Large intestine (tissue), 3 donors: ENCODE measurements at regions not wholly inside any gene's neighbourhood (a gene's known extent, or its start where the extent isn't known, plus 50 kb on each side); places are given as distances from the start of the nearest gene placed in this dataset.

Experiments used
- DNase-seq, 2 donors: peaks; one replicate each; pipeline versions ENCODE4 v3.0.0 to v3.0.0-alpha.2; 2013
- H3K27ac ChIP-seq: one replicate; pipeline ENCODE4 v1.5.1; 2013; ENCODE audit warnings: low read length
- H3K27me3 ChIP-seq: 2 replicates; pipeline ENCODE4 v1.6.1; 2013; ENCODE audit warnings: low read length; ENCODE audit not compliant: control insufficient read depth, insufficient read depth
- H3K36me3 ChIP-seq: 2 replicates; pipeline ENCODE4 v1.6.1; 2013; ENCODE audit warnings: low read length; ENCODE audit not compliant: control insufficient read depth, insufficient read depth
- H3K4me1 ChIP-seq: one replicate; pipeline ENCODE4 v1.6.1; 2013; ENCODE audit warnings: low read length; ENCODE audit not compliant: control insufficient read depth, insufficient read depth
- H3K4me3 ChIP-seq: one replicate; pipeline ENCODE4 v1.5.1; 2013; ENCODE audit warnings: low read length
- H3K9me3 ChIP-seq: one replicate; pipeline ENCODE4 v1.6.1; 2013; ENCODE audit warnings: mild to moderate bottlenecking, low read depth, low read length, moderate library complexity; ENCODE audit not compliant: control insufficient read depth
- WGBS: methylation state at CpG from one replicate; pipeline ENCODE4 v1.1.5; 2013; ENCODE audit warnings: low lambda C conversion rate; ENCODE audit not compliant: insufficient coverage; 5-methylcytosine and 5-hydroxymethylcytosine counted together

DNA sequence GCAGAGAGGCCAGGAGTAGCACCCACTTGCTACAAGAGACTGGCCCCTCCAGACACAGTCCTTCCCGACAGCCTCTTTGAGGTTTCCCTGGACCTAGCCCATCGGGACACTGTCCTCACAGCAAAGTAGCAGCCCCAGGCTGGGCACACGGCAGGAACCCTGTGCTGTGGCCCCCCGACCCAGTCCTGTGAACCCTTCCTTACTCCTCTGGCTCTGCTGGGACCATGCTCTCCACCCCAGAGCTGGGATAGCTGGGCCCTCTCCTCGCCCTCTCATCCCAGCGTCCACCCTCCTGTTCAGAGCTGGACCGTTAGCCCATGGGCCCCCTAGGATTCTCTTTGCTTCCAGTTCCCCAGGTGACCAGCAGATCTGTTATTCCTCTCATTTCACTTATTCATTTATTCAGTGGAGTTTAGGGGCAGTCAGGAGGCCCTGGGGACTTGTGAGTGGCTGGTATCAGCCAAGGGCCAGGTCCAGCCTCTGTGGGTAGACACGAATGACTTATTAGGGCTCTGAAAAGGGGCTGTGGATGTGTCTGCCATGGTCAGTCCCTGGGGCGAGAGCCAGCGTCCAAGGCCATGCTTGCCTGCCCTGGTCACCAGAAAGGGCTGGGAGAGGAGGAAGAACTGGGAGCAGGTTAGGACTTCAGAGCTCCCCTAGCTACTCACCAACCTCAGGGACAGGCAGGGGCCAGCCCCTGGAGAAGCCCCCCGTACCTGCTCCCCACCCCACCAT lies 117.6 kb upstream of the RUNX3 start:
- no peak for DNase-seq
- no peaks in the 10 kb centered on the region for H3K36me3 ChIP-seq
- H3K4me1 ChIP-seq: no peaks in the 10 kb centered on the region
- peaks cover 2% of the 10 kb centered on the region for H3K27me3 ChIP-seq
- no peak overlapping the region for H3K4me3 ChIP-seq
- H3K9me3 ChIP-seq: peaks cover 6% of the 10 kb centered on the region
- WGBS: no CpG with 5 or more reads among the region's 11 CpGs
- no peak overlapping the region for H3K27ac ChIP-seq

DNA sequence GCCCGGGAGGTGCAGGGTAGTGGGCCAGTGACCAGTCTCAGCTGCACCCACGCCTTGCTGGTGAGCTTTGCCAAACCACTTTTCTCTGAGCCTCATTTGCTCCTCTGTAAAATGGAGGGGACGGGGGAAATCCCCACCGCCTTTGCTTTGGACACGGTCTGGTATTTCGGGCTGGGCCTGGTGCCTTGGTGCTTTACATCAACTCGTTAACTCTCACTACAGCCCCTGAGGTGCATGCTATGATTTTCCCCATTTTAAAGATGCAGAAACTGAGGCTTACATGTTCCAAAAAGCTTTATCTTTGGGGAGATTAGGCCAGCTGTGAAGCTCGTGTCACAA lies 116.1 kb upstream of the RUNX3 start:
- Histone ChIP-seq H3K4me3 (no peak overlapping the region), H3K27ac (no peak overlapping the region), H3K4me1 (no peaks in the 10 kb centered on the region), H3K27me3 (peaks cover 5% of the 10 kb centered on the region), H3K36me3 (no peaks in the 10 kb centered on the region), H3K9me3 (peaks cover 6% of the 10 kb centered on the region)
- WGBS: no CpG with 5 or more reads among the region's 8 CpGs
- DNase-seq: no peak

DNA sequence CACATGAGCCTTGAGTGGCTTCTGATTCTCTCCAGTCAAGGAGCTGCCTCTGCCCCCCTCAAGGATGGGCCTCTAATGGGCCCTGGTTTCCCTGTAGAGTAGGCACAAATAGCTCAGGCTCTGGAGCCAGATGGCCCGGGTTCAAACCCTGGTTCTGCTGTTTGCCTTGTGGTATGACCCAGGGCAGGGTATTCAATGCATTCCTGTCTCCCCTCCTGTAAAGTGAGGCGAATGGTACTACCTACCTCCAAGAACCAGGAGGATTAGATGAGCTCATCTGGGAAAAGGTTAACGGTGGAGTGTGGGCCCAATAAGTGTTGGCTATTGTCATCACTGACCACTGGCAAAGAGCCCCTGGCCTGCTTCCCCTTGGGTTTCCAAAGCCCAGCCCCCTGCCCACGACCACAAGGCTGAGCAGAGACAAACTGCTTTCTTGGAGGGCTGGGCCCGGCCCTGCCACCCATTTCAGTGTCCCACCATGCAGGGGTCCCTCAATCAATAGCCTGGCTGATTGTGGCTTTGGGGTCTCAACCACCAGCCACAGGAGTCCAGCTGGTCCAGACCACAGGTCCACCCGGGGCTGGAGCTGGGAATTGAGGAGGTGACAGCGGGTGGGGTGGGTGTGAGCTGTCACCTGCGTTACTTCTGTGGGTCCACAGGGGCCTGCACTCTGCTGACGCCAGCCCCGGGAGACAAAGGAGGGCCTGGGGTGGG lies 115.6 kb upstream of the RUNX3 start:
- no peaks in the 10 kb centered on the region for H3K36me3 ChIP-seq
- no CpG with 5 or more reads among the region's 10 CpGs for WGBS
- no peak for DNase-seq
- peaks cover 9% of the 10 kb centered on the region for H3K27me3 ChIP-seq
- H3K27ac ChIP-seq: no peak overlapping the region
- H3K4me1 ChIP-seq: no peaks in the 10 kb centered on the region
- H3K4me3 ChIP-seq: no peak overlapping the region
- peaks cover 6% of the 10 kb centered on the region for H3K9me3 ChIP-seq

DNA sequence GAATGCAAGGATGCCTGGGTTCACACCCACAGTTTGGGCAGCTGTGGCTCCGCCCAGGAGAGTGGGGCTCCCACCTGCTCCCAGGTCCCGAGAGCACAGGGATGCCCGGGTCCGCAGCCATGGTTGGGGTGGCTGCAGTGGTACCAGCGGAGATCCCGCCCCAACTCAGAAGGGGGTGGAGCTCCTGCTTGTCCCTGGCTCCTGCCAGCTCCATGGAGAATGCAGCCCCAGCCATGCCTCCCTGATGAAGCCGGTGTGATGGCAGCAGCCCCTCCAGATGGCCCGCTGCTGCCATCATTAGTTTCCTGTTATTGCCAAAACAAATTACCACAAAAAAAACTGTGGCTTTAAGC lies 113.1 kb upstream of the RUNX3 start:
- Histone ChIP-seq H3K9me3 (peaks cover 6% of the 10 kb centered on the region), H3K4me3 (no peak overlapping the region), H3K36me3 (no peaks in the 10 kb centered on the region), H3K27me3 (peaks cover 9% of the 10 kb centered on the region), H3K4me1 (no peaks in the 10 kb centered on the region), H3K27ac (no peak overlapping the region)
- no CpG with 5 or more reads among the region's 8 CpGs for WGBS
- no peak for DNase-seq

DNA sequence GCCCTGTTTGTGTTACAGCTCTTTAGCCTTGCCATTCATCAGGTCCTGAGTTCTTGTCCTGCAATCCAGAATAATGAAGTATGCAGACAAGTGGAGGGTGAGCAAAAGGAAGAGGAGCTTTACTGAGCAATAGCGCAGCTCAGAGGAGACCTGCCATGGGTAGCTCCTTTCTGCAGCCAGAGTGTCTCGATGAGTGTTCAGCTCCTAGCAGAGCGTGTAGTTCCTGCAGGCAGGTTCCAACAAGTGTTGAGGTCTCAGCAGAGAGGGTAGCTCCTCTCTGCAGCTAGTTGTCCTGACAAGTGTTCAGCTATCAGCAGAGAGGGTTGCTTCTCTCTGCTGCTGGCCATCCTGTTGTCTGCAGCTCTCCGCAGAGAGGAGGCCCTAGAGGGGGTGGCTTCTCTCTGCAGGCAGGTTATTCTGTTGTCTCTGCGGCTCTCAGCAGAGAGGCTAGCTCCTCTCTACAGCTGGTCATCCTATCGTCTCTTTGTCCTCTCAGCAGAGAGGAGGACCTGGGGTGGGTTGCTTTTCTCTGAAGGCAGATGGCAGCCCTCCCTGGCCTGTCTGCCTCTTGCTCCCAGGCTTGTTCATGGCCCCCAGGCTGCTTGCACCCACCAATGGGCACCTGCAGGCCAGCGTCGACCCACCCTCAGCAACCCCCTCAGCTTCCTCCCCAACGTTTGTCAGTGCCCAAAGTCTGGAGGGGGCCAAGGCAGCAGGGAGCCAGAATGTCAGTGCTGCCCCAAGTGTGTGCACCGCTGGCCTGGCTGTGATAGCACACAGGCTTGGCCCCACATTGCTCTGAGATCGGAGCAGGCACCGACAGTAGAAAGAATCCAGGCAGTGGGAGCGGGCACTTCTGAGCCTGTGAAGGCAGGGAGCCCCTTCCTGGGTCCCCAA lies 112.5 kb upstream of the RUNX3 start:
- WGBS: no CpG with 5 or more reads among the region's 13 CpGs
- DNase-seq: no peak
- Histone ChIP-seq H3K9me3 (peaks cover 6% of the 10 kb centered on the region), H3K27ac (no peak overlapping the region), H3K36me3 (no peaks in the 10 kb centered on the region), H3K4me1 (no peaks in the 10 kb centered on the region), H3K27me3 (peaks cover 9% of the 10 kb centered on the region), H3K4me3 (no peak overlapping the region)

DNA sequence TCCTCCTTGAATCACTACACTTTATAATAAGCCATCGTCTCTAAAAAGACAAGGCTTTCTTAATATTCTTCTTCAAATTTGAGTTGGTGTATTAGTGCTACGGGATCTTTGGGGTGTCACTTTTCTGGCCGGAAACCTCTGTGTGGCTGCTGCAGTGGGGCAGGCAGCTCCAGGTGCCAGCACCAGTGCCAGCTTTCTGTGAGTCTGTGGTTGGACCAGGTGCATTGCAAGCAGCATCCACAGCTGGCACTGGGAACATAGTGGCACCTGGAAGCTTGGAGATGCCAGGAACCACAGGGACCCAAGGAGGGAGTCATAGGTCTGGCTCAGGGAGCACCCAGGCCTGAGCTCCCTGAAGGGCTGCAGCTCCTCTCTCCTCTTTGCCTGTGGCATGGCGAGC lies 111.8 kb upstream of the RUNX3 start:
- 80% methylated on average over 2 of the region's 4 CpGs for WGBS
- no peak for DNase-seq
- H3K9me3 ChIP-seq: peaks cover 6% of the 10 kb centered on the region

DNA sequence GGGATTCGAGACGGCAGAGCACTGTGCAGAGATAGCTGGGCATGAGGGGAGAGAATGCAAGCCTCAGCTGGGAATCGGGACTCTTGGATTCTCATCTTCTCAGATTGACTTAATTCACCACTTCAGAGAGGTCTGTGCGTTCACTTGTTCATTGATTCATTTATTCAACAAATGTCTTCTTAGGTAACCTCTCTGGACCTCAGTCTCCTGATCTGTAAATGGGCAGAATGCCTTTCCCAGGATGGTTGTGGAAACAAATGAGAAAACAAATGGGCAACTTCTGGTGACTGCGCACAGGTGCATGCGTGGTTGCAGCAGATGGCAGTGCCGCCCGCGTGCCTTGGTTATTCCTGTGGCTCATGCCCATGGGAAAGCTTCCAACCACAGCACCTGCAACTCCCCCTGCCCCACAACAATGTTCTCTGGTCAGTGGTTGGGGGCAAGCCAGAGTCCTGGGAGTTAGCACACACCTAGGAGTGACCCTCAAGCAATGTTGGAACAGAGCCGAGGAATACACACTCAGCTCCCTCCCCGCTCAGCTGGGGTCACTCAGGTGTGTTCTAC lies 110.1 kb upstream of the RUNX3 start:
- H3K36me3 ChIP-seq: no peaks in the 10 kb centered on the region
- no peak overlapping the region for H3K4me3 ChIP-seq
- WGBS: no CpG with 5 or more reads among the region's 11 CpGs
- H3K27ac ChIP-seq: no peak overlapping the region
- no peaks in the 10 kb centered on the region for H3K4me1 ChIP-seq
- no peak for DNase-seq
- peaks cover 6% of the 10 kb centered on the region for H3K9me3 ChIP-seq
- H3K27me3 ChIP-seq: peaks cover 9% of the 10 kb centered on the region

More for the DNA sequence above, 111.8 kb upstream of the RUNX3 start:
- Histone ChIP-seq H3K27ac (no peak overlapping the region), H3K27me3 (peaks cover 9% of the 10 kb centered on the region), H3K4me1 (no peaks in the 10 kb centered on the region), H3K36me3 (no peaks in the 10 kb centered on the region), H3K4me3 (no peak overlapping the region)

DNA sequence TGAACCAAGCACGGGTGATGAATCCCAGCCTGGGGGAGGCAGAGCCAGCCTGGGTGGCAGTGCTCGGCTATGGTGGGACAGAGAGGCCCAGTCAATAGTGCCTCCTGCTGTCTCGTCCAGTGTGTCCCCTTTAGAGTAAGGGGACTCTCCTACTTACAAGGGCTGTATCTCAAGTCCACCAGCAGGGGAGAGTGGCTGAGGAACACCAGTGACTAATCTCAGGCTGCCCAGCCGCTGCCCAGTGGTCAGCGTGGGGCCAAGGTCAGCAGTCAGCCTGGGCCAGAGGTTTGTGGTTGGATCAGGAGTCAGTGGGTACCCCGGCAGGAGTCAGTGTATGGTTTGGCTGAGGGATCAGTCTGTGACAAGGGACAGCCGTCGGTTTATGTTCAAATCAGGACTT lies 109.2 kb upstream of the RUNX3 start:
- Histone ChIP-seq H3K4me1 (no peaks in the 10 kb centered on the region), H3K36me3 (no peaks in the 10 kb centered on the region), H3K27me3 (peaks cover 9% of the 10 kb centered on the region), H3K4me3 (no peak overlapping the region), H3K9me3 (peaks cover 6% of the 10 kb centered on the region), H3K27ac (no peak overlapping the region)
- WGBS: no CpG with 5 or more reads among the region's 8 CpGs
- no peak for DNase-seq

DNA sequence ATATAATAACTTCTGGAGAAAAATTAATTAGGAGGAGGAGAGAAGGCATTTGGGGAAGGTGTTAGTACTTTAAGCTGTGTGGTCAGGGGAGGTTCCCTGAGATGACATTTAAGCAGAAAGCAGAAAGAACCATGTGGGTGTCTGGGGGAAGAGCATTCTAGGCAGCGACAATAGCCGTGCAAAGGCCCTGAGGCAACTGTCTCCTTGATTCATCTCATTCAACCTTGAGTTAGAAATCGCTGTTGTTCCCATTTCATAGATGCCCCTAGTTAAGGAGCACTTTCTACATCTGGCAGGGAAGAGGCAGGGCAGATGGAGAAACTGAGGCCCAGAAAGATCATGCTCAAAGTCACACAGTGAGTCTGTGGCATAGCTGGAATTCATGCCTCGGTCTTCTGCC lies 108.6 kb upstream of the RUNX3 start:
- Histone ChIP-seq H3K4me1 (no peaks in the 10 kb centered on the region), H3K9me3 (peaks cover 6% of the 10 kb centered on the region), H3K27me3 (peaks cover 8% of the 10 kb centered on the region), H3K4me3 (no peak overlapping the region), H3K27ac (no peak overlapping the region), H3K36me3 (no peaks in the 10 kb centered on the region)
- no CpG with 5 or more reads among the region's 4 CpGs for WGBS
- no peak for DNase-seq
